H9 (cell line): ENCODE measurements at regions not wholly inside any gene's neighbourhood (a gene's known extent, or its start where the extent isn't known, plus 50 kb on each side); places are given as distances from the start of the nearest gene placed in this dataset.

Source experiments
- DNase-seq: peaks from one replicate; pipeline ENCODE4 v3.0.0-alpha.2; 2017
- H2AFZ ChIP-seq: one replicate; pipeline ENCODE4 v1.6.1; 2013; ENCODE audit warnings: mild to moderate bottlenecking, low read length, control low read depth, moderate library complexity
- H2AK5ac ChIP-seq: 2 replicates; pipeline ENCODE4 v1.6.1; 2013; ENCODE audit warnings: low read length, control low read depth, mixed read lengths; ENCODE audit not compliant: insufficient read length
- H2BK120ac ChIP-seq: one replicate; pipeline ENCODE4 v1.6.1; 2013; ENCODE audit warnings: low read depth, mild to moderate bottlenecking, low read length, control low read depth, inconsistent platforms; ENCODE audit not compliant: poor library complexity, severe bottlenecking
- H2BK12ac ChIP-seq: 2 replicates; pipeline ENCODE4 v1.6.1; 2013; ENCODE audit warnings: low read length, control low read depth, mixed read lengths, low read depth; ENCODE audit not compliant: insufficient read length
- H2BK15ac ChIP-seq: 2 replicates; pipeline ENCODE4 v1.6.1; 2013; ENCODE audit warnings: low read depth, low read length, control low read depth
- H2BK20ac ChIP-seq: one replicate; pipeline ENCODE4 v1.6.1; 2013; ENCODE audit warnings: low read depth, mild to moderate bottlenecking, low read length, control low read depth, inconsistent platforms; ENCODE audit not compliant: poor library complexity, severe bottlenecking
- H2BK5ac ChIP-seq: 2 replicates; pipeline ENCODE4 v1.6.1; 2013; ENCODE audit warnings: low read length, control low read depth, mixed read lengths; ENCODE audit not compliant: insufficient read length
- H3K14ac ChIP-seq: 2 replicates; pipeline ENCODE4 v1.6.1; 2013; ENCODE audit warnings: low read length, control low read depth; ENCODE audit not compliant: insufficient read depth
- H3K18ac ChIP-seq: 2 replicates; pipeline ENCODE4 v1.6.1; 2013; ENCODE audit warnings: low read depth, mild to moderate bottlenecking, mixed read lengths, low read length, control low read depth; ENCODE audit not compliant: insufficient read length
- H3K23ac ChIP-seq: 2 replicates; pipeline ENCODE4 v1.6.1; 2013; ENCODE audit warnings: low read length, control low read depth, mixed read lengths, low read depth; ENCODE audit not compliant: insufficient read length
- H3K23me2 ChIP-seq: 2 replicates; pipeline ENCODE4 v1.6.1; 2013; ENCODE audit warnings: low read depth, mild to moderate bottlenecking, mixed read lengths, low read length, control low read depth; ENCODE audit not compliant: insufficient read length, poor library complexity, severe bottlenecking
- H3K27ac ChIP-seq: 2 replicates; pipeline ENCODE4 v1.5.1; 2013; ENCODE audit warnings: low read length, control low read depth, mixed read lengths, low read depth; ENCODE audit not compliant: insufficient read length
- H3K27me3 ChIP-seq: 2 replicates; pipeline ENCODE4 v1.6.1; 2013; ENCODE audit warnings: low read length, control low read depth, inconsistent platforms; ENCODE audit not compliant: insufficient read depth
- H3K4ac ChIP-seq: 2 replicates; pipeline ENCODE4 v1.6.1; 2013; ENCODE audit warnings: low read depth, mild to moderate bottlenecking, control low read depth, inconsistent platforms, low read length, moderate library complexity
- H3K4me1 ChIP-seq: 2 replicates; pipeline ENCODE4 v1.6.1; 2013; ENCODE audit warnings: low read length, control low read depth, inconsistent platforms; ENCODE audit not compliant: insufficient read depth
- H3K4me2 ChIP-seq: 2 replicates; pipeline ENCODE4 v1.6.1; 2013; ENCODE audit warnings: low read length, control low read depth, mixed read lengths; ENCODE audit not compliant: insufficient read length, insufficient read depth
- H3K56ac ChIP-seq: 2 replicates; pipeline ENCODE4 v1.6.1; 2013; ENCODE audit warnings: low read depth, mild to moderate bottlenecking, mixed read lengths, low read length, control low read depth; ENCODE audit not compliant: insufficient read length
- H3K79me1 ChIP-seq: 2 replicates; pipeline ENCODE4 v1.6.1; 2013; ENCODE audit warnings: low read depth, mild to moderate bottlenecking, moderate library complexity, low read length, control low read depth, inconsistent platforms; ENCODE audit not compliant: insufficient read depth, poor library complexity, severe bottlenecking
- H3K79me2 ChIP-seq: 2 replicates; pipeline ENCODE4 v1.6.1; 2013; ENCODE audit warnings: low read length, control low read depth, inconsistent platforms; ENCODE audit not compliant: insufficient read depth
- H3K9ac ChIP-seq: 2 replicates; pipeline ENCODE4 v1.6.1; 2013; ENCODE audit warnings: low read length, control low read depth, mixed read lengths; ENCODE audit not compliant: insufficient read length; ENCODE audit errors: extremely low read depth
- H3K9me3 ChIP-seq: one replicate; pipeline ENCODE4 v1.6.1; 2013; ENCODE audit warnings: low read depth, low read length, inconsistent platforms; ENCODE audit not compliant: control insufficient read depth
- H3T11ph ChIP-seq: one replicate; pipeline ENCODE4 v1.6.1; 2013; ENCODE audit warnings: mild to moderate bottlenecking, low read length, control low read depth, inconsistent platforms
- H4K20me1 ChIP-seq: one replicate; pipeline ENCODE4 v1.6.1; 2013; ENCODE audit not compliant: control insufficient read depth, insufficient read length, insufficient read depth
- H4K5ac ChIP-seq: 2 replicates; pipeline ENCODE4 v1.6.1; 2013; ENCODE audit warnings: low read depth, mild to moderate bottlenecking, mixed read lengths, low read length, control low read depth; ENCODE audit not compliant: insufficient read length
- H4K8ac ChIP-seq: replicated peaks from 2 replicates; pipeline ENCODE4 v1.6.1; 2013; ENCODE audit warnings: low read length, control low read depth, mixed read lengths, low read depth; ENCODE audit not compliant: insufficient read length
- H4K91ac ChIP-seq: 2 replicates; pipeline ENCODE4 v1.6.1; 2013; ENCODE audit warnings: low read depth, mild to moderate bottlenecking, moderate library complexity, mixed read lengths, low read length, control low read depth; ENCODE audit not compliant: insufficient read length
- H3K27ac Mint-ChIP-seq, 3 experiments: 2 replicates in 2 of 3; 3 replicates in 1 of 3; pipeline ENCODE4 v1.8.0; 2020 to 2021; ENCODE audit warnings: mixed read lengths in 3 of 3, mild to moderate bottlenecking in 1 of 3, moderate library complexity in 1 of 3
- H3K27me3 Mint-ChIP-seq: 2 replicates; pipeline ENCODE4 v1.8.0; 2021; ENCODE audit warnings: low read depth, mild to moderate bottlenecking, moderate library complexity, mixed read lengths
- H3K36me3 Mint-ChIP-seq, 3 experiments: 2 replicates in 2 of 3; 3 replicates in 1 of 3; pipeline ENCODE4 v1.8.0; 2020 to 2021; ENCODE audit warnings: low read depth in 3 of 3, mixed read lengths in 3 of 3; ENCODE audit not compliant: insufficient read depth in 1 of 3
- H3K4me1 Mint-ChIP-seq, 2 experiments: 2 replicates each; pipeline ENCODE4 v1.8.0; 2020; ENCODE audit warnings: mixed read lengths in 2 of 2
- H3K4me3 Mint-ChIP-seq, 2 experiments: 2 replicates in 1 of 2; 3 replicates in 1 of 2; pipeline ENCODE4 v1.8.0; 2020 to 2021; ENCODE audit warnings: mild to moderate bottlenecking in 2 of 2, mixed read lengths in 2 of 2, moderate library complexity in 1 of 2
- H3K9me3 Mint-ChIP-seq, 2 experiments: 2 replicates in 1 of 2; 3 replicates in 1 of 2; pipeline ENCODE4 v1.8.0; 2020; ENCODE audit warnings: mild to moderate bottlenecking in 2 of 2, mixed read lengths in 2 of 2, moderate library complexity in 1 of 2
- WGBS: extraction: QIAGEN DNeasy Blood & Tissue Kit; methylation state at CpG from one replicate; pipeline ENCODE4 v1.1.7; 2013; ENCODE audit warnings: missing lambda C conversion rate, low lambda C conversion rate, mixed read lengths; ENCODE audit not compliant: insufficient read length; ENCODE audit errors: extremely low coverage; 5-methylcytosine and 5-hydroxymethylcytosine counted together
- TF ChIP-seq, protein P1 (sequence below): fragments of 200-600 bp; sonication (generic); conservative IDR thresholded peaks from 3 replicates; pipeline ENCODE4 v1.8.0; 2021; ENCODE audit warnings: antibody characterized with exemption, mild to moderate bottlenecking

DNA sequence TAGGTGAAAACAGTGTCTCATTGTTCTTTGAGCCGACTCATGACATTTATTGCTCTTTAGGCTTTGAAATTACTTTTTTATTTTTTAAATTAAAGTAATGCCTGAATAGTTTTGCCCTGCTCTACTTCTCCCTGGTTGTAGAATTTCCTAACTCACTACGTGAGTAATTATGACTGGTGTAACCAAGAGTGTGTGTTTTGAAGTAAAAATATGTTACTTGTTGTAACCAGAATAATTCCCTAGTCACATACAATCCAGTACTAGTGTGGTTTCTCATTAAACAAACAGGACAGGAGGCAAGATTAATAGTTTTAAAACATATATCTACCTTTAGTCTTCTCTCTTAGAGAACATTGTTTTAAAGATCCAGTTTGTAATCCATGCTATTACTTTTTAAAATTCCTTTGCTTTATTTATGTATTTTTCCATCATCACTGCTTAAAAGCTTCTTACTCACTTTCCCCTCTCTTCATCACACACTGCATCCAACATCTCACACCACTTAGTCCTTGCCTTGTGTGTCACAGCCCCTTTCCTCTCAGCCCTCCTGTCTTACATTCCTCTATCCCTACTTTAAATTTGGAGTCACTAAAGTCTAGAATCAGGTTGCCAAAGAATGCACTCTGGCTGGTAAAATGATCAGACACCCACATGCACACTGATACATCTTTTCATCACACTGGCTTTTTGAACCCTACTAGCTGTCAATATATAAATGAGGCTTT is 219.7 kb downstream of the WNT5A start:
- H3K79me1 ChIP-seq, result no peaks in the 10 kb centered on the region
- no peak overlapping the region for H3K18ac ChIP-seq
- Mint-ChIP-seq H3K4me3 (no peak overlapping the region), H3K36me3 (no peaks in the 10 kb centered on the region), H3K27ac (no peak overlapping the region), H3K27me3 (peaks cover 2% of the 10 kb centered on the region), H3K4me1 (peaks cover 16 to 17% of the 10 kb centered on the region in 2 experiments), H3K9me3 (no peaks in the 10 kb centered on the region)
- no CpG with 5 or more reads among the region's 2 CpGs for WGBS
- TF ChIP-seq, protein P1, sequence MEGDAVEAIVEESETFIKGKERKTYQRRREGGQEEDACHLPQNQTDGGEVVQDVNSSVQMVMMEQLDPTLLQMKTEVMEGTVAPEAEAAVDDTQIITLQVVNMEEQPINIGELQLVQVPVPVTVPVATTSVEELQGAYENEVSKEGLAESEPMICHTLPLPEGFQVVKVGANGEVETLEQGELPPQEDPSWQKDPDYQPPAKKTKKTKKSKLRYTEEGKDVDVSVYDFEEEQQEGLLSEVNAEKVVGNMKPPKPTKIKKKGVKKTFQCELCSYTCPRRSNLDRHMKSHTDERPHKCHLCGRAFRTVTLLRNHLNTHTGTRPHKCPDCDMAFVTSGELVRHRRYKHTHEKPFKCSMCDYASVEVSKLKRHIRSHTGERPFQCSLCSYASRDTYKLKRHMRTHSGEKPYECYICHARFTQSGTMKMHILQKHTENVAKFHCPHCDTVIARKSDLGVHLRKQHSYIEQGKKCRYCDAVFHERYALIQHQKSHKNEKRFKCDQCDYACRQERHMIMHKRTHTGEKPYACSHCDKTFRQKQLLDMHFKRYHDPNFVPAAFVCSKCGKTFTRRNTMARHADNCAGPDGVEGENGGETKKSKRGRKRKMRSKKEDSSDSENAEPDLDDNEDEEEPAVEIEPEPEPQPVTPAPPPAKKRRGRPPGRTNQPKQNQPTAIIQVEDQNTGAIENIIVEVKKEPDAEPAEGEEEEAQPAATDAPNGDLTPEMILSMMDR, result no peak
- H4K8ac ChIP-seq, result no peak overlapping the region
- no peak overlapping the region for H3K27ac ChIP-seq
- H3K56ac ChIP-seq, result no peak overlapping the region
- H3K14ac ChIP-seq, result no peak overlapping the region
- no peaks in the 10 kb centered on the region for H4K20me1 ChIP-seq
- H4K91ac ChIP-seq, result no peak overlapping the region
- H2BK15ac ChIP-seq, result no peak overlapping the region
- H3K9ac ChIP-seq, result no peak overlapping the region
- H2BK20ac ChIP-seq, result no peak overlapping the region
- H3K23me2 ChIP-seq, result no peaks in the 10 kb centered on the region
- H3K27me3 ChIP-seq, result no peaks in the 10 kb centered on the region
- H3K4me1 ChIP-seq, result peaks cover 6% of the 10 kb centered on the region; the same call in 1 of the 2 replicates
- no peak overlapping the region for H2BK5ac ChIP-seq
- no peak overlapping the region for H3K4ac ChIP-seq
- H2BK12ac ChIP-seq, result no peak overlapping the region
- no peak overlapping the region for H3T11ph ChIP-seq
- H3K9me3 ChIP-seq, result no peaks in the 10 kb centered on the region
- H3K4me2 ChIP-seq, result no peak overlapping the region
- H4K5ac ChIP-seq, result peak overlapping the region; percentile 46
- H3K23ac ChIP-seq, result no peak overlapping the region
- DNase-seq, result no peak
- no peaks in the 10 kb centered on the region for H3K79me2 ChIP-seq
- H2AFZ ChIP-seq, result no peak overlapping the region
- no peak overlapping the region for H2BK120ac ChIP-seq
- no peak overlapping the region for H2AK5ac ChIP-seq
